GM21526 (cell line): ENCODE measurements at regions not wholly inside any gene's neighbourhood (a gene's known extent, or its start where the extent isn't known, plus 50 kb on each side); places are given as distances from the start of the nearest gene placed in this dataset.
"Not testable (repeated sequence)": the region's sequence is repeated elsewhere in the genome, so short reads cannot be mapped to it uniquely, and the experiment has no call there.

Experiments used
- ATAC-seq: cut with Tn5 transposase; IDR thresholded peaks from one replicate; pipeline ENCODE4 v1.9.1; 2021; ENCODE audit warnings: moderate library complexity; ENCODE audit not compliant: unreplicated experiment, low FRiP score

DNA sequence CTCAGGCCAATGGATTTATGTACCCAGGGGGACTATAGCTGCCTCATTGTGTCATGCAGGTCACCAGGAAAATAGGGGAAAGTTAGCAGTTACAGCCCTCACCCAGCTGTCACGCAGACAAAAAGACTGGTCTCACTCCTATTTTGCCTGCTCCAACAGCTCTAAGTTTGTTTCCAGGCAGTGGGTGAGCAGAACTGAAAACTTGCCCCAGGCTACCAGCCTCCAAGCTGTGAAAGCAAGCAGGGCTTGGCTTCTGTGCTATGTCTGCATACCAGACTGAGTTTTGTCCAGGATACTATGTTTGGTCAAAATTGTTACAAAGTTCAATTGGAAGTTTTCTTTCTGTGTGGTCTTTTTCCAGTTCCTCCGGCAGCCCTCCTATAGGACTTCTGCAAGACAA lies 628.4 kb downstream of the FAM133A start:
- no peak for ATAC-seq

DNA sequence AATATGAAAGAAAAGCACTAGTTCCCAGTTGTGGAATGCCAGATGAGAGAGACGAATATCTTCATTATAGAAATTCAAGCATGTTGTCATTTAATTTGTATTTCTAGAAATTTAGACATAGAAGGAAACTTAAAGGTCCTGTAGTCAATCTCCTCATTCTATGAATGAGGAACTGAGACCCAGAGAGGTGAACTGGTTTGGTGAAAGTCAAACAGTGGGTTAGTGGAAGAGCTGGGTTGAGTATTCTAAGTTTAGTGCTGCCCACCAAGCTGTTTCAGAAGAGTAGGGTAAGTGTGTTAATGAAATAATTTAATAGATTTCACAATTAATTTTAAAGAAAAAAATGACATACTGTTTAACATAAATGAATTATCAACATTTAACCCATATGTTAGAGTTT lies 655.2 kb downstream of the FAM133A start:
- ATAC-seq, result no peak

DNA sequence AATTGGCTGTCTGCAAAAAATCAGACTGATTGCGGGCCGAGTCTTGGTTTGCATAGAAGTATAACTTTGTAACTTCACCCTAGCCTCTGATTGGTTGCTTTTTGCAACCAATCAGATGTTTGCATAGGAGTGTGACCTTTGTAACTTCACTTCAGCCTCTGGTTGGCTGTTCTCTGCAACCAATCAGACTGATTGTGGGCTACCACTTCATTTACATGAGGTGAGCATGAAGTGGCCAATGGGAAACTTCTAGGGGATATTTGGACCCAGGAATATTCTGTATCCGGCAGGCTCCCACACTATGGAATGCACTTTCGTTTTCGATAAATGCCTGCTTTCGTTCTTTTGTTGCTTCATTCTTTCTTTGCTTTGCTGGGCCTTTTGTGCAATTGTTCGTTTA lies 667.7 kb downstream of the FAM133A start:
- ATAC-seq, result not testable (repeated sequence)

DNA sequence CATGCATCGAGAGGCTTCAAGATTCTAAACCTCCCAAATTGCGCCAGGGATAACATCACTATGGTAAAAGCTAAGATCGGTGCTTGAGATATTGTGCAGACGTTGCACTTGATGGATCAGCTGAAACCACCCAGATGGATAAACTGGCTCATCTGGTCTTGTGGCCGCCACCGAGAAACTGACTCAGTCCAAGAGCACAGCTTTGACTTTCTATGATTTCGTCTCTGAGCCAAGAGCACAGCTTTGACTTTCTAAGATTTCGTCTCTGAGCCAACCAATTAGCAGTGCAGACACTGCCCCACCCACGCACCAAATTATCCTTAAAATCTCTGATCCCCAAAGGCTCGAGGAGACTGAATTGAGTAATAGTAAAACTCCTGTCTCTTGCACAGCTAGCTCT lies 687.2 kb downstream of the FAM133A start:
- ATAC-seq, result no peak

DNA sequence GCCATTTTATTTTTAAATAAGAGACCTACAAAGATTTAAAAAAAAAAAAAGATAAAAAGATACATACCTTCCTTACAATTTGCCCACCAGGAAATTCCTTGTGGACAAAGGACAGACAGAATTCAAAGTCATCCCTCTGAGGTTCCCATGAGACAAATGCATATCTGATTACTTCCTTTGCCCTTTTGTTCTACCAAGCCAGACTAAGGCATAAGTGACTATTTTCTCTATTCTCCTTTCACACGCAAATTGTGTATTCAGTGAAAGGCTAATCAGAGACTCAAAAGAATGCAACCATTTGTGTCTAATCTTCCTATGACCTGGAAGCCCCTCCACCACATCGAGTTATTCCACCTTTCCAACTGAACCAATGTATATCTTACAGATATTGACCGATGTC lies 691.7 kb downstream of the FAM133A start:
- ATAC-seq, result no peak

DNA sequence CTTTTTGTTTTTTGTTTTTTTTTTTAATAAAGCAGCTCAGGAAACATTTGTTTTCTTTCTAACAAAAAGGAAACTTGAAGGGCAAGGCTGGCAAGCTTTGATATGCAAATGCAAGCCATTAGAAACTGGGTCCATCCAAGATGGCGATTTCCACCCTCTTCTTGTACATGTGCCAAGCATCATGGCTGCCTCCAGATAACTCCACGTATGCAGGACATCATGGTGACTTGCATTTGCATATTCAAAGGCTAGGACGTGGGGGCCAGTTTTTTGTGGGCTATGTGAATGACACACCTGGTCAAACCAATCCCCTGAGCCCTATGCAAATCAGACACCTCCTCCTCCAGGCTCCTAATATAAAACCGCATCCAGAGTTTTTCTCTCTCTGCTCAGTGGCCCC lies 692.6 kb downstream of the FAM133A start:
- ATAC-seq, result no peak

DNA sequence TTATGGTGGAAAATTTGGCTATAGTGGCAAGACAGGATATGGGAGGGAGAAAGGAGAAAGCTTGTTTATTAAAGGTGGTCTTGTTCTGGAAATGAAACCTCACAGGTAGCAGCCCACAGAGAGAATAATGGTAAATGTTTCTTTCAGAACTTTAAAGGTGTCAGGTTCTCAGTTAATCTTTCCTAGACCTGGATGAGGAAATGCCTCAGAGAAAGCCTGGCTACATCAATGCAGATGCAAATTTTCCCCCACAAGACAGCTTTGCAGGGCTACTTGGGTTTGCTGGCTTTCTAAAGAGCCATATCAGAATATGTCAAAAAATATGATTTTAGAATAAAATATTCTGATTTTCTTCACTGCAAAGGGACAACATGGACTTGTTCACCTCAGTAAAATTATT lies 715.0 kb downstream of the FAM133A start:
- no peak for ATAC-seq

DNA sequence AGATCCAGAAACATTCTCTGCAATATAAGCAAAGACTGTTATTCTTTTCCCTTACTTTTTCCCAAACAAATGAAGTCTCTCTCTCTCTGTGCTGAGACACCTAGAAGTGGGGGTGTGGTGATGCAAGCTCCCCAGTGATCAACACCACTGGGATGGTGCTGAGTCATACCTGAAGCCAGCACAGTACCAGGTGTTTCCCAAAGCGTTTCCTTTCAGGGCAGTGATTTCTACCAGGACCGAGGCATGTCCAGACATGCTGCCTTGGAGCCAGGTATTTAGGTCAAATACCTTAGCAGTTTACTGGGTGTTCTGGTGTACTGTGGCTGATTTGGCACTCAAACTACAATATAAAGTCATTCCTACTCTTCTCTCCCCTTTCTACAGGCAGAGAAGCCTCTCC lies 726.5 kb downstream of the FAM133A start:
- peak; percentile 95 for ATAC-seq

DNA sequence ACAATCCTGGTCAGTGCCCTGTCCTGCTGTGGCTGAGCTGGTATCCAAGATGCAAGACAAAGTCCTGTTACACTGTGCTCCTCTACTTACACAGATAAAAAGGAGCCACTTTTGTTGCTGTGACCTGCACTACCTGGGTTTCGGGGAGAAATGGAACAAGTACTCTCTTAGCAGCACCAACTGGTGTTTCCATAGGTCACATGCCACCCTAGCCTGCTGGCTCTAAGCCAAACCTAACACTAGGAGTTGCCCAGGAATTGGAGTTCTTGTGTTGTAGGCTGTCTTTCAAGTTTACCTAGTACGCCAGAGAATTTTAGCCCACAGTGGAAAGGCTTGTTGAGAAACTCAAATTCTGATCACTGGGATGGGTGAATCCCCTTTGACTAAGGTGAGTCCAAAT lies 727.4 kb downstream of the FAM133A start:
- no peak for ATAC-seq

DNA sequence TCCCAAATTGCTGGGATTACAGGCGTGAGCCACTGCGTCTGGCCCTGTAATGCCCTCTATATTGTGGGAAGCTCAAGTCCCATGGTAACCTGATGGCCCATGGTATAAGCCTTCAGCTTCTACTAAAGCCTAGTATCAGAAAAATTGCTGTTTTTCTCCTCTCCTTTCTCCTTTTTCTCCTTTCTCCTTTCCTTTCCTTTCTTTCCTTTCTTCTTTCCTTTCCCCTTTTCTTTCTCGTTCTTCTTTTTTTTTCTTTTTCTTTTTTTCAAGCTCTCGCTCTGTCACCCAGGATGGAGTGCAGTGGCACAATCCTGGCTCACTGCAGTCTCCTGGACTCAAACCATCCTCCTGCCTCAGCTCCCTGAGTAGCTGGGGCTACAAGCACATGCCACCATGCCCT lies 740.7 kb downstream of the FAM133A start:
- no peak for ATAC-seq

DNA sequence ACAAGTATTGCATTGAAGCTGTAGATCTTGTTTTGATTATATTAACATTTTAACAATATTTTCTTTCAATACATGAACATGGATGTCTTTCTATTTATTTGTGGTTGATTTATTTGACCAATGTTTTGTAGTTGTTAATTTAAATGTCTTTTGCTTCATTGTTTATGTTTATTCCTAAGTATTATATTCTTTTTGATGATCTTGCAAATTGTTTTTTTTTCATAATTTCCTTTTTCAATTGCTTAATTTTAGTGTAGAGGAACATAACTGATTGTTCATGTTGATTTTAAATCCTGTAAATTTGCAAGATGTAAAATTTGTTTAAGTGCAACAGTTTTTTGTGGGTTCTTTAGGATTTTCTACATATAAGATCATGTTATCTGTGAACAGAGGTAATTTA lies 744.1 kb downstream of the FAM133A start:
- no peak for ATAC-seq

DNA sequence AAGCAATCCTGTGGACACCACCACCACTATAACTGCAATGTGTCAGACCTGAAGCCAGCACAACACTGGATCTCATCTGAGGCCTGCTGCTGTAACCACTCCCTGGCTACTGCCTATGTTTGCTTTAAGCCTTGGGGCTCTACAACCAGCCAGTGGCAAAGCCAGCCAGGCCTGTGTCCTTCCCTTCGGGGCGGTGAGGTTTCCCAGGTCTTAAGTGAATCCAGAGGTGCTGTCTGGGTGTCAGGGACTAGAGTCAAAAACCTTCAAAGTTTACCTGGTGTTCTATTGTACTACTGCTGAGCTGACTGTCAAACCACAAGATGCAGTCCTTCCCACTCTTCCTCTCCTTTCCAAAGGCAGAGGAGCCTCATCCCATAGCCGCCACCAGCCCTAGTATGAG lies 750.5 kb downstream of the FAM133A start:
- no peak for ATAC-seq

DNA sequence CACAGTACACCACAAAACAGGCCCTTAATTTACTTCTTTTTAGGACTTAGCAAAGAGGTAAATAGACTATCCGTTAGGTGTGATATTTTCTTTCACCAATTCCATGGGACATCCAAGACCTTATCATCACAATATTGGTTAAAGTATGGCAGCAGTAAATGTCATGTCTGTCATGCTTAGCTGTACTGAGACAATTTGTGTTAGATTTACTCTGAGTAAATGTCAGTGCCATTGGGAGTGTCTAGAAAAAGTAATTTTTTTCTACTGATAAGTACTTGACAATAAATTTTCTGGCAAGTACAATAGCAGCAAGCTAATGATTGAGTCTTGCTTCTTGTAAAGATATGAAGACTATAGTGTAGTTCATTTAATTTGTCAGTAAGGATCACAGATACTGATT lies 756.1 kb downstream of the FAM133A start:
- ATAC-seq, result no peak

DNA sequence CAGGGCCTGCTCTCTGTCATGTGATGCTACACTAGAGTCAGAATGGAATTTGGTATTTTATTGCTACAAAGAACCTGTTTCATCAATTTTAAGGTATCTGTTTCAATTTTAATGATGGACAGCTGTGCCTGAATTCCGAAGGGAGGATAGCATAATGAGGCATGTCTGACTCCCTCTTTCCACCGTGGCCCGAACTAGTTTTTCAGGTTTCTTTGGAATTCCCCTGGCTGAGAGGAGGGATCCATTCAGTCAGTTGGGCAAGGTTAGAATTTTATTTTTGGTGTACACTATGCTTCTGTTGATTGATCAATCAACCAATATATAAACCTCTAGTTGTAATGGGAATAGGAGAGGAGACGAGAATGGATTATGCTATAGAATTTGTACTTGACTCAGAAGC lies 761.8 kb downstream of the FAM133A start:
- ATAC-seq, result no peak

DNA sequence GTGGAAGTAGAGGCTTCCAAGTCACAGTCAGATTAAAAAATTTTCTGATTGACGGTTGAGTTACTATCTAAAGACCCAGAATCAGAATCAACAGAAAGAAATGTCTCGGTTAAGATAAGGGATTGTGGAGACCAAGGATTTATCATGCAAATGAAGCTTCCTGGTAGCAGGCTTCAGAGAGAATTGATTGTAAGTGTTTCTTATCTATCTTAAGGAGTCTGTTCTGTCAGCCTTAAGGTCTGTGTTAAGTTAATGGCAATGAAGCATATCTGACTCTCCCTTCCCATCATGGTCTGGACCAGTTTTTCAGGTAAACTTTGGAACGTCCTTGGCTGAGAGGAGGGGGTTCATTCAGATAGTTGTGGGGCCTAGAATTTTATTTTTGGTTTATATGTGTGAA lies 780.2 kb downstream of the FAM133A start:
- no peak for ATAC-seq

DNA sequence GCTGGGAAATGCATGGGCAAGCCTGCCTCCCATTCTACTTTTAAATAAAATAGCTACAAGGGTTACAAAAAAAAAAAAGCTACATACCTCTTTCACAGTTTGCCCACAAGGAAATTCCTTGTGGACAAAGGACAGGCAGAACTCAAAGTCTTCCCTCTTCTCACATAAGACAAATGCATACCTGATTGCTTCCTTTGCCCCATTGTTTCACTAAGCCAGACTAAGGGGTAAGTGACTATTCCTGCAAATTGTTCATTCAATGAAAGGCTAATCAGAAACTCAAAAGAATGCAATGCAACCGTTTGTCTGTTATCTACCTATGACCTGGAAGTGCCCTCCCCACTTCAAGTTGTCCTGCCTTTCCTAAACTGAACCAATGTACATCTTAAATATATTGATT lies 780.6 kb downstream of the FAM133A start:
- ATAC-seq, result no peak

DNA sequence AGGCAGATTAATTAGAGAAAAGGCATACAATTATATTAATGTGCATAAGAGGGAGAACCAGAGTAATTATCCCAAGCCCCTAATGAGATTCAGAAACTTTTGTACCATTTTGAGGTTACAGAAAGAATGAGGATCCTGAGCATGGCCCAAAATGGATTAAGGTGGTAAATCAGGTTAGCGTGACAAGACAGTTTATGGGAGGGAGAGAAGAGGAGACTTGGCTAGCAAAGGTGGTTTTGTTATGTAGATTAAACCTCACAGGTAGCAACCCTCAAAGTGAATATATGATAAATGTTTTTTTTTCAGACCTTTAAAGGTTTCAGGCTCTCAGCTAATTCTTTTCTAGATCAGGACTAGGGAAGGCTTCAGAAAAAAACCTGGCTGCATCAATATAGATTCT lies 781.8 kb downstream of the FAM133A start:
- ATAC-seq, result no peak

DNA sequence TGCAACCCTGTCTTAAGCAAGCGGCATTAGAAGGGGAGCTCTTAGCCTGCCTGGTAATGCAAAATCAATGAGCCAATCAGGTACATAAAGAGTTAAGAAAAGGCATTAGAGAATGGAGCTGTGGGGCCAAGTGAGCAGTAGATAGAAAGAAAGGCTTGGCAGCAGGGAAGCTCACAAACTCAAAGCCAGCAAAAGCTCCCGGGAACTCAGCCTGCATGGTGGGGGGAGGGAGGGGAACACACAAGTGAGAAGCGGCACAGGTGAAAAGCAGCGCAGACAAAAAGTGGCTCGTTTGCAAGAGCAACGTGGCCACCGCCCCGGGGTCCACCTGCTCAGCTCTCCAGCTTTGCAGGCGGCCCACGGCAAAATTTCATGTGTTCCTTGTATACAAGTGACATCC lies 818.5 kb downstream of the FAM133A start:
- no peak for ATAC-seq

DNA sequence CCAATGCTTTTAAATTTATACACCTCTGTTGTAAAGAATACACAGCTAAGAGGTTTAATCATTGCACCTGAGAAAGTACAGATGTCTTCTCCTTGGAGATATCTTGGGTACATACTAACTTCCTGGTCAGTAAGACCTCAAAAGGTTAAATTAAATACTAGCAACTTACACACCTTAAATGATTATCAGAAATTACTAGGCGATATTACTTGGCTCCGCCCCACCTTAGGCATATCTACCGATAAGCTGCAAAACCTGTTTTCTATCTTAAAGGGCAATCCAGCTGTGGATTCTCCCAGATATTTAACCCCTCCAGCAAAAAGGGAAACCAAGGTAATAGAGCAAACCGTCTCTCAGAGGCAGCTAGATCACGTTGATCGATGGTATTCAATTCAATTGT lies 819.4 kb downstream of the FAM133A start:
- ATAC-seq, result no peak

DNA sequence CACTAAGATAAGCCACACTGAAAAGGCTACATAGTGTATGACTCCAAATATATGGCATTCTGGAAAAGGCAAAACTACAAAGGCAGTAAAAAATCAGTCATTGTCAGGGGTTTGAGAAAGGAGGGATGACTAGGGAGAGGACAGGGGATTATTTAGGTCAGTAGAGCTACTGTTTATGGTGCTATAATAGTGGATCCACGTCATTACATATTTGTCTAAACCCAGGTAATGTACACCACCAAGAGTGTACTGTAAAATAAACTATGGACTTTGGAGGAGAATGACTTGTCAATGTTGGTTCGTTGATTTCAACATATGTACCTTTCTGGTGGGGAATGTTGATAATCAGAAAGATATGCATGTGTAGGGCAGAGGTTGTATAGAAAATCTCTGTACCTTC lies 837.6 kb downstream of the FAM133A start:
- no peak for ATAC-seq

DNA sequence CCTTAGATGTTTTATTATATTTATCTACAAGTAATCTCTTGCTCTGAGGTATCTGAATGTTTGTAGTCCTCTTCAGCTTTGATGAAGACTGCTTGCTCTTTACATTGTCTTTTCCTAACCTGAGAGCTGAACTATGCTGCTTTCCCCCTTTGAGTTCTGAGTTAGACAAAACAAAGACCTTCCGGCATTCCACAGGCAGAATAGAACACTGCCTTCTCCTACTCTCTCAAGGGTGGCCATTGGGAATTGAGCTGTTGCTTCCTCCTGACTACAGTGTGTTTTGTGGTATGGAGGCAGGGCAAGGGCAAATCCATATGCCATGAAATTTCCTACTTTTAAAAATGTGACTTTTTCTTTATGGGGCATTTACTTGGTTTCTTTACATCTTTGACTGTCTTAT lies 841.0 kb downstream of the FAM133A start:
- ATAC-seq, result no peak

DNA sequence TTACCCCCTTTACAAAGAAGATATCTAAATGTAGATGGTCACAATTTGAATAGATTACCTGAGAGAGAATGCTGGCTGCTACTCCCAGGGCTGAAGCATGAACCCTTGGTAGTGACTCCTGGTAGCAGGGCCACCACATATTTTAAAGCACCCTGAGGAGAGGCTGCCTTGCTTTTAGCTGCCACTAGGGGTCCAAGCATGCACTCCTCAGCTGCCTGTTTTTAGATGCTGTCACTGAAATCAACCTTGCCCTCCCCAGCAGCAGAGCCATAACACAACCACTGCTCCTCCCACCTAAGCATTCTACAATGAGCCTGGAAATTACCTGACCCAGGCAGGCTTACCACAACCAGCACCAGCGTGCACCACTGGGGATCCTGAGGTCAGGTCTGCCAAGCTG lies 850.9 kb downstream of the FAM133A start:
- no peak for ATAC-seq

DNA sequence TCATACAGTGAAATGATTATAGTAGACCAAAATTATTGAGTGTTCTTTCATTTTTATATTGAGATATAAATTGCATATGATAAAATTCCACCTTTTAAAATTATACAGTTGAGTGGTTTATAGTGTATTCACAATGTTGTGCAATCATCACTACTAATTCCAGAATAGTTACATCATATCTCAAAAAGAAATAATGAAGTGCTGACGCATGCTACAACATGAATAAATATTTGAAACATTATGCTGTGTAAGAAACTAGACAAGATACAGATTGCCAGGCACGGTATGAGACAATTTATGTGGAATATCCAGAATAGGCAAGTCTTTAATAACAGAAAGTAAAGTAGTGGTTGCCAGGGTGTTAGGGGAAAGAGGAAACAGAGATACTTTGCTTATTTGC lies 871.7 kb downstream of the FAM133A start:
- ATAC-seq, result no peak

DNA sequence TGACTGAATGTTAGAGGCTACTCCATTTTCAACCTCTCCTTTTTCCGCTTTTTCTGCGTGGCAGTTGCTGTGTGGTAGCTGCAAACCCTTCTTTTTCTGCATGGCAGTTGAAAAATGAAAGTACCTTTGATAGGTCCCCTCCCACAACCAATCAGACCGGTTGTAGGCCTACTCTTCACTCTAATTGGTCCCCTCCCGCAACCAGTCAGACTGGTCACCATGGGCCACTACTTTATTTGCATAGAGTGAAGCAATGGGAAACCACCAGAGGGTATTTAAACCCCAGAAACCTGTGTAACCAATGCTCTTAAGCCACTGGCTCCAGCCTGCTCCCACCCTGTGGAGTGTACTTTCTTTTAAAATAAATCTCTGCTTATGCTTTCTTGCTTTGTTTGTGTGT lies 877.8 kb downstream of the FAM133A start:
- no peak for ATAC-seq
